Body of pancreas (tissue), 4 donors: ENCODE measurements at regions not wholly inside any gene's neighbourhood (a gene's known extent, or its start where the extent isn't known, plus 50 kb on each side); places are given as distances from the start of the nearest gene placed in this dataset.

ENCODE experiments used
- ATAC-seq: fragments of 150-250 bp; one replicate; pipeline ENCODE4 v1.9.1; 2016
- DNase-seq, 4 donors: peaks; one replicate each; pipeline ENCODE4 v3.0.0-alpha.2; 2019
- H3K27ac ChIP-seq, 4 donors: fragments of 200-600 bp; sonication (generic); 1 replicate in 3 of 4; 2 replicates in 1 of 4; pipeline versions ENCODE4 v1.5.1 to v1.6.1; 2016 to 2019; ENCODE audit warnings: mild to moderate bottlenecking in 1 of 4, mixed read lengths in 1 of 4, moderate library complexity in 1 of 4
- H3K27me3 ChIP-seq, 2 donors: fragments of 200-600 bp; sonication (generic); one replicate each; pipeline ENCODE4 v1.6.0; 2016; ENCODE audit warnings: mild to moderate bottlenecking in 1 of 2
- H3K36me3 ChIP-seq, 2 donors: fragments of 200-600 bp; sonication (generic); replicated peaks in 1 of 2; 2 replicates each; pipeline ENCODE4 v1.5.1; 2016; ENCODE audit warnings: low read depth in 2 of 2; ENCODE audit not compliant: insufficient read depth in 1 of 2
- H3K4me1 ChIP-seq: fragments of 200-600 bp; sonication (generic); one replicate; pipeline ENCODE4 v1.6.0; 2016
- H3K4me3 ChIP-seq, 2 donors: fragments of 200-600 bp; sonication (generic); 1 replicate in 1 of 2; 2 replicates in 1 of 2; pipeline ENCODE4 v1.5.1; 2016 to 2019
- H3K9me3 ChIP-seq, 3 donors: fragments of 200-600 bp; sonication (generic); 1 replicate in 2 of 3; 2 replicates in 1 of 3; pipeline ENCODE4 v1.5.1; 2016
- POLR2A ChIP-seq, 3 donors: fragments of 450-650 bp; IDR thresholded peaks; one replicate each; pipeline ENCODE4 v1.6.1; 2016; ENCODE audit warnings: antibody characterized with exemption in 3 of 3, mild to moderate bottlenecking in 2 of 3
- WGBS, 2 donors: methylation state at CpG; one replicate each; pipeline ENCODE4 v1.1.5; 2017; 5-methylcytosine and 5-hydroxymethylcytosine counted together
- intact Hi-C: fragments of 100-400 bp; cut with DNase I; formaldehyde crosslinking; loops from one replicate; pipeline ENCODE4 v1.15.1; 2023
- TF ChIP-seq, protein P1 (sequence below), 7 experiments: fragments of 450-650 bp in 4 of 7; fragments of 200-600 bp in 3 of 7; sonication (generic) in 3 of 7; IDR thresholded peaks; one replicate each; pipeline ENCODE4 v1.5.1; 2016 to 2019; ENCODE audit warnings: antibody characterized with exemption in 7 of 7

- DNase-seq, result no peak
- no peaks in the 10 kb centered on the region for H3K4me1 ChIP-seq
- no peak overlapping the region for H3K4me3 ChIP-seq
- H3K9me3 ChIP-seq, result no peaks in the 10 kb centered on the region
- no peak for ATAC-seq
- WGBS, 2 donors, result 76 to 84% methylated on average over 2 of the region's 2 CpGs
- intact Hi-C loops, result no loop called here
- TF ChIP-seq, protein P1, sequence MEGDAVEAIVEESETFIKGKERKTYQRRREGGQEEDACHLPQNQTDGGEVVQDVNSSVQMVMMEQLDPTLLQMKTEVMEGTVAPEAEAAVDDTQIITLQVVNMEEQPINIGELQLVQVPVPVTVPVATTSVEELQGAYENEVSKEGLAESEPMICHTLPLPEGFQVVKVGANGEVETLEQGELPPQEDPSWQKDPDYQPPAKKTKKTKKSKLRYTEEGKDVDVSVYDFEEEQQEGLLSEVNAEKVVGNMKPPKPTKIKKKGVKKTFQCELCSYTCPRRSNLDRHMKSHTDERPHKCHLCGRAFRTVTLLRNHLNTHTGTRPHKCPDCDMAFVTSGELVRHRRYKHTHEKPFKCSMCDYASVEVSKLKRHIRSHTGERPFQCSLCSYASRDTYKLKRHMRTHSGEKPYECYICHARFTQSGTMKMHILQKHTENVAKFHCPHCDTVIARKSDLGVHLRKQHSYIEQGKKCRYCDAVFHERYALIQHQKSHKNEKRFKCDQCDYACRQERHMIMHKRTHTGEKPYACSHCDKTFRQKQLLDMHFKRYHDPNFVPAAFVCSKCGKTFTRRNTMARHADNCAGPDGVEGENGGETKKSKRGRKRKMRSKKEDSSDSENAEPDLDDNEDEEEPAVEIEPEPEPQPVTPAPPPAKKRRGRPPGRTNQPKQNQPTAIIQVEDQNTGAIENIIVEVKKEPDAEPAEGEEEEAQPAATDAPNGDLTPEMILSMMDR (IDR thresholded peaks at IDR 0.05), result no peak
- no peak for TF ChIP-seq POLR2A (IDR thresholded peaks at IDR 0.05)
- no peaks in the 10 kb centered on the region for H3K36me3 ChIP-seq
- H3K27me3 ChIP-seq, result no peaks in the 10 kb centered on the region
- no peak overlapping the region for H3K27ac ChIP-seq
Observed at GRCh38 chrX:34863906-34864305, 78.7 kb upstream of the FAM47B start.

- Histone ChIP-seq H3K9me3 (no peaks in the 10 kb centered on the region), H3K27ac (no peak overlapping the region), H3K36me3 (no peaks in the 10 kb centered on the region), H3K27me3 (no peaks in the 10 kb centered on the region), H3K4me1 (no peaks in the 10 kb centered on the region), H3K4me3 (no peak overlapping the region)
- ATAC-seq (no peak), DNase-seq (no peak)
- intact Hi-C loops, result no loop called here
- TF ChIP-seq, protein P1 (IDR thresholded peaks at IDR 0.05), result no peak
- no peak for TF ChIP-seq POLR2A (IDR thresholded peaks at IDR 0.05)
Observed at GRCh38 chrX:34866646-34867045, 76.0 kb upstream of the FAM47B start.

- intact Hi-C loops, result no loop called here
- H3K27me3 ChIP-seq, result no peaks in the 10 kb centered on the region
- DNase-seq (no peak), ATAC-seq (no peak)
- no peaks in the 10 kb centered on the region for H3K36me3 ChIP-seq
- H3K4me1 ChIP-seq, result no peaks in the 10 kb centered on the region
- H3K27ac ChIP-seq, result no peak overlapping the region
- 22 to 31% methylated on average over 2 of the region's 2 CpGs for WGBS, 2 donors
- H3K9me3 ChIP-seq, result no peaks in the 10 kb centered on the region
- H3K4me3 ChIP-seq, result no peak overlapping the region
- TF ChIP-seq, protein P1 (IDR thresholded peaks at IDR 0.05), result no peak
- TF ChIP-seq POLR2A (IDR thresholded peaks at IDR 0.05), result no peak
Observed at GRCh38 chrX:34868633-34869032, 74.0 kb upstream of the FAM47B start.

- ATAC-seq (no peak), DNase-seq (no peak)
- Histone ChIP-seq H3K36me3 (no peaks in the 10 kb centered on the region), H3K4me1 (no peaks in the 10 kb centered on the region), H3K27me3 (no peaks in the 10 kb centered on the region), H3K4me3 (no peak overlapping the region), H3K27ac (no peak overlapping the region), H3K9me3 (no peaks in the 10 kb centered on the region)
- no peak for TF ChIP-seq POLR2A (IDR thresholded peaks at IDR 0.05)
- TF ChIP-seq, protein P1 (IDR thresholded peaks at IDR 0.05), result no peak
- 61 to 66% methylated on average over 3 of the region's 3 CpGs for WGBS, 2 donors
- intact Hi-C loops, result no loop called here
Observed at GRCh38 chrX:34873500-34874225, 68.9 kb upstream of the FAM47B start.

DNA sequence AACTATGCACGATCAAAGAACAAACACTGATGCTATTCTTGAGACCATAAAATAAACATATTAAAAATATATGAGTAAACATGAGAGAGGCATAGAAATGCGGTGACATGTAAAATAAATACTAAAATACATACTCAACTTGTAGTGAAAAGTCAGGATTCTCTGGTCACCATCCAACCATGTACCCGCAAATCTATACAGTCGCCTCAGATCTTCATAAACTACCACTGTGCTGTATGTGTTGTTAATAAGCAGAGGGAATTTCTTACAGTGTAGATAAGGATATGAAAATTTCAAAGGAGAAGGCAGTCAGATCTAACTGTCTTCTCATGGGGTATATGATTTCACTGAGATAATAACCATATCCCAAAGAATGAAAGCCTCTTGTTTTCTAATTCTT is 67.8 kb upstream of the FAM47B start:
- Histone ChIP-seq H3K4me1 (no peaks in the 10 kb centered on the region), H3K27me3 (no peaks in the 10 kb centered on the region), H3K27ac (no peak overlapping the region), H3K36me3 (no peaks in the 10 kb centered on the region), H3K9me3 (no peaks in the 10 kb centered on the region), H3K4me3 (no peak overlapping the region)
- no peak for DNase-seq
- intact Hi-C loops, result no loop called here
- no peak for TF ChIP-seq POLR2A (IDR thresholded peaks at IDR 0.05)
- TF ChIP-seq, protein P1 (IDR thresholded peaks at IDR 0.05), result no peak
- 68 to 72% methylated on average over 4 of the region's 4 CpGs for WGBS, 2 donors
- ATAC-seq, result no peak
